HG02588 (cell line): ENCODE measurements at regions not wholly inside any gene's neighbourhood (a gene's known extent, or its start where the extent isn't known, plus 50 kb on each side); places are given as distances from the start of the nearest gene placed in this dataset.

Experiments
- ATAC-seq: cut with Tn5 transposase; IDR thresholded peaks from one replicate; pipeline ENCODE4 v1.9.1; 2021; ENCODE audit warnings: mild to moderate bottlenecking, moderate library complexity; ENCODE audit not compliant: unreplicated experiment

GRCh38 chr5:124591583-124591982 lies 154.9 kb downstream of the ZNF608 start:
- no peak for ATAC-seq

DNA sequence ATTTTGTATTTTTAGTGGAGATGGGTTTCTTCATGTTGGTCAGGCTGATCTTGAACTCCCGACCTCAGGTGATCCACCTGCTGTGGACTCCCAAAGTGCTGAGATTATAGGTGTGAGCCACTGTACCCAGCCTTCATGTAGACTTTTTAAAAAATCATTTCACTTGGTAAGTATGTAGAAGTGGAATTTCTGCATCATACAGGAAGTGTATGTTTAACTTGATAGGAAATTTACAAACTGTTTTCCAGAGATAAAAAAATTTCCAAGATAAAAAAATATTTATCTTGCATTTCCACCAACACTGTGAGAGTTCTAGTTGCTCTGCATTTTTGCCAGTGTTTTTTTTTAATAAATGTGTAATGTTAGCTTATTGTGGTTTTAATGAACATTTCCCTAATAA lies 155.8 kb downstream of the ZNF608 start:
- no peak for ATAC-seq

GRCh38 chr5:124587280-124587679 lies 159.2 kb downstream of the ZNF608 start:
- no peak for ATAC-seq

DNA sequence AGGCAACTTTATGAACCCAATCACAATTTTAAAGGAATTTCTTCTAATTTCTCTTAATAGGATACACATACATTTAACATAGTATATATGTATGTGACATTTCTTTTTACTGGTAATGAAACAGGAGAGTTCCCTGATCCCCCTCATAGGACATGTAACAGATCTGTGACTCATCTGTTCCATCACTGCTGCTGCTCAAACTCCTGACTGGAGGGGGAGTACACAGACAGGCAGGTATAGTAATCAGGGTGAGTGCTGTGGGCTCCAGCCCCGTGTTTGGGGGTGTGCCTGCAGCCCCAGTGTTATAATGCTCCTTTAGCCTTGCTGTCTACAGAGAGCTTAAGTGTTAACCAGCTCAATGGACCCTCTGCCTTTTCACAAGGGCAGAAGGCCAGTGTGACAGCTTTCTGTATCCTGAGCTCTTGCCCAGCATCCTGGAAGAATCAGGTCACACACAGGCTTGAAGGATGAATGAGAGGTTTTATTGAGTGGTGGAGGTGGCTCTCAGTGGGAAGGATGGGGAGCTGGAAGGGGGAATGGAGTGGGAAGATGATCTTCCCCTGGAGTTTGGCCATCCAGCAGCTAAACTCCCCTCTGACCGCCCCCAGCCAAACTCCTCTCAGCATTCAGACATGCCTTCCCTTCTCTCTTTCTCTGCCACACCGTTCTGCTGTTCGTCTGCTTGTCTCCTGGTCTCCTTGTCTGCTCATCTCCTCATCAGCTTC lies 161.3 kb downstream of the ZNF608 start:
- ATAC-seq: no peak

DNA sequence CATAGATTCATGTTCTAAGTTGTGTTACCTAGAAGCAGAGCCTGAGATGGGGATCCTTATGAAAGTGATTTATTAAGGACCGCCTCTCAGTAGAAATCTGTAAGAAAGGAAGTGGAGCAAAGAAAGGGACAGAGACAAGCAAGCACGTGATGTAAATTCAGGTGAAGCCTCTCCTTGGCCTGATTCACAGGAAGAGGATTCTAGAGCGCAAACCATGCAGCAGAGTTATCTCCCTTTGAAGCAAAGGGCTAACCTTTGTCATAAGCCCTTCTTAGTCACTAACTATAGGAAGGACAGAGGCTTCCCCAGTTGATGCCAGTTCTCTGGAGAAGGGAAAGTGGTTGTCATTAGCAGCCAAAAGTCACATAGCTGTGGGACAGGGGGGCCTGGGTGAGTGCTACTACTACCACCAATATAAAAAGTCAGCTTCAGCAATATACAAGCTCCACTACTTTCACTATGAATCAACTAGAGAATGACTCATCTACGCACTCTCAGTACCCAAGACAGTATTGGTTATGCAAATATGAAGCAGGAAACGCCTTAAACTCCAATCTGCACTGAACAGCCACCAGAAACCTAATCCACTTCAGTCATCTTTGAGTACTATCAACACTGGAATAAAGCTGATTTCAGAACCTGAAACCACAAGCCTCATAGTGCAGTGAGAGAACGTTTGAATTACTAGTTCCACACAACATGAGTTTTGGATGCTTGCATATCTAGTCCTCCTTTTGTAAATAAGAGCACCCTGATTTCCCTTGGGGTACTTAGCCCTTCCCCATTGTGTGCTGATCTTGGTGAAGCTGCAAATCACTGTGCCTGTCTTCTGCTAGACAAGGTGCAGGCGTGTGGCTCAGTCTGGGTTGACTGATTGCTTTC lies 162.7 kb downstream of the ZNF608 start:
- peak; percentile 99 for ATAC-seq

GRCh38 chr5:124582561-124582840 lies 163.9 kb downstream of the ZNF608 start:
- no peak for ATAC-seq

GRCh38 chr5:124581738-124582560 lies 164.5 kb downstream of the ZNF608 start:
- no peak for ATAC-seq

- ATAC-seq: no peak
Measured at GRCh38 chr5:124580925-124581737, 165.3 kb downstream of the ZNF608 start.

DNA sequence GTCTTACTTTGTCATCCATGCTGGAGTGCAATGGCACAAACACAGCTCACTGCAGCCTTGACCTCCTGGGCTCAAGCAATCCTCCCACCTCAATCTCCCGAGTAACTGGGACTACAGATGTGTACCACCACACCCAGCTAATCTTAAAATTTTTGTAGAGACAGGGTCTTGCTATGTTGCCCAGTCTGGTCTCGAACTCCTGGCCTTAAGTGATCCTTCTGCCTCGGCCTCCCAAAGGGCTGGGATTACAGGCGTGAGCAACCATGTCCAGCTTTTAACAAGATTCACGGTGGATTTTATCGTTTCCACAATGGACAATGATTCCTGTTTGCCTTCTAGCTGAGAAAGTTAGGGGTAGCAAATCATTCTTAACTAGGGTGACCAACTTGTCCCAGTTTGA lies 165.9 kb downstream of the ZNF608 start:
- ATAC-seq: no peak

- ATAC-seq: peak; percentile 94
Measured at GRCh38 chr5:124576848-124577409, 169.5 kb downstream of the ZNF608 start.

- no peak for ATAC-seq
Measured at GRCh38 chr5:124575725-124576124, 170.7 kb downstream of the ZNF608 start.

- no peak for ATAC-seq
Measured at GRCh38 chr5:124574521-124575436, 171.7 kb downstream of the ZNF608 start.

GRCh38 chr5:124572971-124573370 lies 173.5 kb downstream of the ZNF608 start:
- ATAC-seq: no peak

DNA sequence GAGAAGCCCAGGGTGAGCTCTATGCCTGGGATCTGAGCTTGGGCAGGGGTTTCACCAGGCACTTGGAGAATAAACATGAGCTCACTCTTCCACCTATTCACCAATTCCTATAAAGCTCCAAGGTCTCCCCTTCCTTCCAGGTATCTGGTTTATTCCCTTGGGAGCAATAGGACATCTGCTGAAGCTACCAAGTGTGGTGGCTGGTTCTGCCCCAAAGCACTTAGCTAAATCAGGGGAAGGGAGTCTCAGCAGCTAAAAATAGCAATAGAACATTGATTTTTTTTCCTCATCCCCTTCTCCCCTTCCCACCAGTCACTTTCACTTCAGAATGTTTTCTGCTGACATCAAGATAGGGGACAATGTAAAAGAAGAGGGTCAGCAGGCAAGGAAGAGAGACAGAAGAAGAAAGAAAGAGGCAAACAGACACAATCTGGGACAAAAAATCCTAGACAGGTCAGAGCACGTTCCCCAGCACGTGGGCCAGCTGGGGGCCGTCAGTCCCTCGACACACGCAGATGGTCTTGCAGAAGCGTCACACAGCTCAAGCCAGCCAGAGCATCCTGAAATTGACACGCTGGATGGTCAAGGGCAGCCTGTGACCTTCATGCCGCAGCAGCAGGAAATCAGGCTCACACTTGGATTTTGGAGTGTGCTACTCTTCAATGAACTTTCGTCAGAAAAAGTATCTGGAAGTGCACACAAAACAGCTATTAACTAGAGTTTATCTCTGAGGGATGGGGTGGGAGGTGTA lies 176.0 kb downstream of the ZNF608 start:
- ATAC-seq: no peak

- ATAC-seq: no peak
Measured at GRCh38 chr5:124566875-124567450, 179.5 kb downstream of the ZNF608 start.

GRCh38 chr5:124561451-124561850 lies 185.0 kb downstream of the ZNF608 start:
- no peak for ATAC-seq

DNA sequence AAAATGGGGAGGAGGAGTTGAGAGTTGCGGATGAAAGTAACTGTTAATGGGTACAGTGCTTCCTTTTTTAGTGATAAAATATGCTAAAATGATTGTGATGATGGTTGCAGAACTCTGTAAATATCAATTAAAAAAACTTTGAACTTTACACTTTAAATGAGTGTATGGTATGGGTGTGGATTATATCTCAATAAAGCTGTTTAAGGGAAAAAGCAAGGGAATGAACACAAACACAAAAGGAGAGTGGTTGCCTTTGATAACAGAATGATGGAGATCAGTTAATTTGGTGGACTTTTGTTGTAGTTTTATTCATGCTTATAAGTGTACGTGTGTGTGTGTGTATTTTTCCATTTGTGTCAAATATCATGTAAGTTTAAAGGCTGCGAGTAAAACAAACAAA lies 186.1 kb downstream of the ZNF608 start:
- no peak for ATAC-seq

- ATAC-seq: no peak
Measured at GRCh38 chr5:124557761-124558160, 188.7 kb downstream of the ZNF608 start.
